DND-41 (cell line): ENCODE measurements at regions not wholly inside any gene's neighbourhood (a gene's known extent, or its start where the extent isn't known, plus 50 kb on each side); places are given as distances from the start of the nearest gene placed in this dataset.

ENCODE experiments used
- ATAC-seq: fragments of 200-7000 bp; cut with Tn5 transposase; 3 replicates; pipeline ENCODE4 v1.9.1; 2021; ENCODE audit warnings: low read depth; ENCODE audit not compliant: insufficient read depth
- DNase-seq: peaks from one replicate; pipeline ENCODE4 v3.0.0-alpha.2; 2020
- H2AFZ ChIP-seq: 2 replicates; pipeline ENCODE4 v1.6.0; 2012; ENCODE audit warnings: low read depth, low read length
- H3K27ac ChIP-seq: 2 replicates; pipeline ENCODE4 v1.5.1; 2012; ENCODE audit warnings: low read length, inconsistent platforms
- H3K27me3 ChIP-seq: fragments of 200-600 bp; sonication (generic); 2 replicates; pipeline ENCODE4 v1.6.0; 2012; ENCODE audit warnings: low read length, mild to moderate bottlenecking, inconsistent platforms; ENCODE audit not compliant: insufficient read depth, poor library complexity
- H3K36me3 ChIP-seq: 2 replicates; pipeline ENCODE4 v1.5.1; 2012; ENCODE audit warnings: low read length, inconsistent platforms; ENCODE audit not compliant: insufficient read depth
- H3K4me1 ChIP-seq: 2 replicates; pipeline ENCODE4 v1.5.1; 2012; ENCODE audit warnings: mild to moderate bottlenecking, low read length; ENCODE audit not compliant: insufficient read depth
- H3K4me2 ChIP-seq: 2 replicates; pipeline ENCODE4 v1.6.0; 2012; ENCODE audit warnings: mild to moderate bottlenecking, moderate library complexity, low read length, inconsistent platforms; ENCODE audit not compliant: insufficient read depth
- H3K4me3 ChIP-seq, 2 experiments: fragments of 200-600 bp in 1 of 2; shearing (Covaris generic) in 1 of 2; 2 replicates each; pipeline ENCODE4 v1.5.1; 2012 to 2016; ENCODE audit warnings: inconsistent platforms in 2 of 2, low read length in 2 of 2, mild to moderate bottlenecking in 2 of 2, low read depth in 1 of 2, moderate library complexity in 1 of 2
- H3K79me2 ChIP-seq: 2 replicates; pipeline ENCODE4 v1.6.0; 2012; ENCODE audit warnings: low read length, inconsistent platforms; ENCODE audit not compliant: insufficient read depth
- H3K9ac ChIP-seq: 2 replicates; pipeline ENCODE4 v1.6.0; 2012; ENCODE audit warnings: low read depth, mild to moderate bottlenecking, inconsistent platforms, low read length, moderate library complexity
- H3K9me3 ChIP-seq: 2 replicates; pipeline ENCODE4 v1.5.1; 2012; ENCODE audit warnings: low read length, moderate library complexity, mild to moderate bottlenecking, inconsistent platforms; ENCODE audit not compliant: insufficient read depth, severe bottlenecking
- H4K20me1 ChIP-seq: 2 replicates; pipeline ENCODE4 v1.6.0; 2012; ENCODE audit warnings: low read length; ENCODE audit not compliant: insufficient read depth
- EZH2 ChIP-seq: IDR thresholded peaks from 3 replicates; pipeline ENCODE4 v1.6.1; 2012; ENCODE audit warnings: borderline replicate concordance, low read depth, mild to moderate bottlenecking, moderate library complexity, low read length, inconsistent platforms; ENCODE audit not compliant: severe bottlenecking
- TF ChIP-seq, protein P1 (sequence below): IDR thresholded peaks from 2 replicates; pipeline ENCODE4 v1.5.1; 2012; ENCODE audit warnings: borderline replicate concordance, low read length, moderate library complexity, mild to moderate bottlenecking; ENCODE audit not compliant: poor library complexity, severe bottlenecking; ENCODE audit errors: extremely low read depth

DNA sequence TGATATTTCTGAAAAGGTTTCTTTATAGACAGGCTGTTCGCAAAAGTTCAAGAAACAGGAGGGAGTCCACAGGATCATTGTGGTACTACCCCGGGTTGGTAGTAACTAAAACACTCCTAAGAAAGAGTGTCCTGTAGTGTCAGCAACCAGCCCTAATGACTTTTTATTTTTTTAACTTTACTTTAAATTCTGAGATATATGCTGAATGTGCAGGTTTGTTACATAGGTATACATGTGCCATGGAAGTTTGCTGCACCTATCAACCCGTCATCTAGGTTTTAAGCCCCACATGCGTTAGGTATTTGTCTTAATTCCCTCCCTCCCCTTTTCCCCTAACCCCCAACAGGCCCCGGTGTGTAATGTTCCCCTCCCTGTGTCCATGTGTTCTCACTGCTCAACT lies 1396.9 kb upstream of the ZEB2 start:
- ATAC-seq: no peak
- Histone ChIP-seq H4K20me1 (no peaks in the 10 kb centered on the region), H3K27ac (no peak overlapping the region), H3K4me1 (no peaks in the 10 kb centered on the region), H3K4me3 (no peak overlapping the region), H2AFZ (no peak overlapping the region), H3K79me2 (no peaks in the 10 kb centered on the region), H3K9ac (no peak overlapping the region), H3K9me3 (no peaks in the 10 kb centered on the region), H3K4me2 (no peak overlapping the region), H3K36me3 (no peaks in the 10 kb centered on the region), H3K27me3 (no peaks in the 10 kb centered on the region)
- no peak for DNase-seq
- TF ChIP-seq, protein P1, sequence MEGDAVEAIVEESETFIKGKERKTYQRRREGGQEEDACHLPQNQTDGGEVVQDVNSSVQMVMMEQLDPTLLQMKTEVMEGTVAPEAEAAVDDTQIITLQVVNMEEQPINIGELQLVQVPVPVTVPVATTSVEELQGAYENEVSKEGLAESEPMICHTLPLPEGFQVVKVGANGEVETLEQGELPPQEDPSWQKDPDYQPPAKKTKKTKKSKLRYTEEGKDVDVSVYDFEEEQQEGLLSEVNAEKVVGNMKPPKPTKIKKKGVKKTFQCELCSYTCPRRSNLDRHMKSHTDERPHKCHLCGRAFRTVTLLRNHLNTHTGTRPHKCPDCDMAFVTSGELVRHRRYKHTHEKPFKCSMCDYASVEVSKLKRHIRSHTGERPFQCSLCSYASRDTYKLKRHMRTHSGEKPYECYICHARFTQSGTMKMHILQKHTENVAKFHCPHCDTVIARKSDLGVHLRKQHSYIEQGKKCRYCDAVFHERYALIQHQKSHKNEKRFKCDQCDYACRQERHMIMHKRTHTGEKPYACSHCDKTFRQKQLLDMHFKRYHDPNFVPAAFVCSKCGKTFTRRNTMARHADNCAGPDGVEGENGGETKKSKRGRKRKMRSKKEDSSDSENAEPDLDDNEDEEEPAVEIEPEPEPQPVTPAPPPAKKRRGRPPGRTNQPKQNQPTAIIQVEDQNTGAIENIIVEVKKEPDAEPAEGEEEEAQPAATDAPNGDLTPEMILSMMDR: no peak
- no peak for TF ChIP-seq EZH2

DNA sequence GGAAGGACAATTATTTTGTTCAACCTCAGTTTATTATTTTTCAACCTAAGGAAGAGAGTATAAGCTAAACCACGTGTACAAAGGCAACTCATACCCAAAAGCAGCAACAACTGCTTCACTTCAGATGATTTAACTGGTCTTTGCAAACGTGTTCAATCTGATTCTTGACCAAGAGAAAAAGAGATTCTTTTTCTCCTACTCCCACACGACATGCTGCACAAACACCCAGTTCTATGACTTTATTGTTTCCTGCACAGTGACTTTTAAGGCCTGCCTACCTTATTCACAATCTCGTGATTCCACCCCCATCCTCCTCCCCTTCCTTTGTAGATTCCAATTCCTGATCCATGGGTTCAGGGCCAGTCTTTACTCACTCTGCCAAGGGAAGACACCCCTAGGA lies 1394.8 kb upstream of the ZEB2 start:
- no peaks in the 10 kb centered on the region for H3K4me1 ChIP-seq
- H3K9ac ChIP-seq: no peak overlapping the region
- no peaks in the 10 kb centered on the region for H3K36me3 ChIP-seq
- H4K20me1 ChIP-seq: no peaks in the 10 kb centered on the region
- no peak overlapping the region for H2AFZ ChIP-seq
- no peak overlapping the region for H3K4me2 ChIP-seq
- no peak for ATAC-seq
- H3K4me3 ChIP-seq: no peak overlapping the region
- H3K9me3 ChIP-seq: no peaks in the 10 kb centered on the region
- no peak for DNase-seq
- no peaks in the 10 kb centered on the region for H3K79me2 ChIP-seq
- no peak overlapping the region for H3K27ac ChIP-seq
- H3K27me3 ChIP-seq: no peaks in the 10 kb centered on the region
- TF ChIP-seq, protein P1: no peak
- no peak for TF ChIP-seq EZH2

DNA sequence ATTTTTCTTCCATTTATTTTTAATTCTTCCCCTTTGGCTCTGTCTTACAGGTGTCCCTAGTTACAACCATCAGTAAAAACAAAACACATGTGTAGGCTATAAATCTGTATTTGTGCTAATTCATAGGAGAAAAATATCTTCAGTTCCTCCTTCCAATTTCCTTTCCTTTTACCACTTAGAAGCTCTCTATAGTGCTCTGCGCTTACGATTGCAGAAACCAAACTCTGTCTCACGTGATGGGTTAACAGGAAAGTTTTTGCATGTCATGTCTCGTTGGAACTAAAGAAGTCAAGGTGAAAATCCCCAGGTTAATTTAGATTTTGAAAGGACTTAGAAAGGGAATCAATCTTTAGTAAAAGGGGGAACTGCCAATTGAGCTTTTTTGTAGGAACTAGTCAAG lies 1390.5 kb upstream of the ZEB2 start:
- no peak for DNase-seq
- no peak for TF ChIP-seq EZH2
- TF ChIP-seq, protein P1: no peak
- no peak overlapping the region for H3K27ac ChIP-seq
- no peaks in the 10 kb centered on the region for H3K36me3 ChIP-seq
- H4K20me1 ChIP-seq: no peaks in the 10 kb centered on the region
- no peak overlapping the region for H3K4me3 ChIP-seq
- no peak overlapping the region for H3K4me2 ChIP-seq
- no peak overlapping the region for H2AFZ ChIP-seq
- ATAC-seq: no peak
- no peaks in the 10 kb centered on the region for H3K79me2 ChIP-seq
- H3K27me3 ChIP-seq: no peaks in the 10 kb centered on the region
- H3K4me1 ChIP-seq: no peaks in the 10 kb centered on the region
- no peaks in the 10 kb centered on the region for H3K9me3 ChIP-seq
- no peak overlapping the region for H3K9ac ChIP-seq

DNA sequence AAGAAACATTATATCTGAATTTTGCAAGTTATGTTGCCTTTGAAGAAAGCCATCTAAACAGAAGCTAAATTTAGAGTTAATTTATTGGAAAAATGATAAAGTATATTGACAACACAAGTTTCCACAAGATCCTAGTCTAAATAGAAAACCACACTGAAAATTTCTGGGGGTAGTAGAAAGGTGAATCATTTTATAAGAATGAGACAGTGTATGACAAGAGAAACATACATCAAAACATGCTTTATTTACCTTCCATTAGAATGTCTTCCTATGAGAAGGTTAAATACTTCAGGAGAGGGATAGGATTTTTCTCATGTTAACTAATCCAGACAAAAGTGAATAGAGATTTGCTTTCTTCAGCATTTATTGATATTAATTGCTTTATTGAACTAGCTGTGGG lies 1389.8 kb upstream of the ZEB2 start:
- no peak overlapping the region for H3K27ac ChIP-seq
- no peak overlapping the region for H3K4me3 ChIP-seq
- no peak overlapping the region for H3K9ac ChIP-seq
- DNase-seq (no peak), ATAC-seq (no peak)
- H3K4me1 ChIP-seq: no peaks in the 10 kb centered on the region
- H3K9me3 ChIP-seq: no peaks in the 10 kb centered on the region
- H2AFZ ChIP-seq: no peak overlapping the region
- H3K79me2 ChIP-seq: no peaks in the 10 kb centered on the region
- no peak overlapping the region for H3K4me2 ChIP-seq
- TF ChIP-seq, protein P1: no peak
- TF ChIP-seq EZH2: no peak
- H4K20me1 ChIP-seq: no peaks in the 10 kb centered on the region
- H3K27me3 ChIP-seq: no peaks in the 10 kb centered on the region
- H3K36me3 ChIP-seq: no peaks in the 10 kb centered on the region
